HuH-7 (cell line): ENCODE measurements at regions not wholly inside any gene's neighbourhood (a gene's known extent, or its start where the extent isn't known, plus 50 kb on each side); places are given as distances from the start of the nearest gene placed in this dataset.
A peak's percentile ranks its signal among the peaks of the same experiment; 100 is the strongest.

Experiments
- DNase-seq: peaks from one replicate; pipeline ENCODE4 v3.0.0; 2011; ENCODE audit warnings: low spot score

GRCh38 chr1:194164755-194165154, 978.3 kb upstream of the B3GALT2 start:
- no peak for DNase-seq

- DNase-seq: no peak
Measured at GRCh38 chr1:194161591-194161990, 975.2 kb upstream of the B3GALT2 start.

- peak; percentile 3 for DNase-seq
Measured at GRCh38 chr1:194159941-194160340, 973.5 kb upstream of the B3GALT2 start.

GRCh38 chr1:194155962-194156361, 969.5 kb upstream of the B3GALT2 start:
- DNase-seq: no peak

GRCh38 chr1:194151056-194151455, 964.6 kb upstream of the B3GALT2 start:
- DNase-seq: no peak

- DNase-seq: no peak
Measured at GRCh38 chr1:194150242-194150641, 963.8 kb upstream of the B3GALT2 start.

- DNase-seq: no peak
Measured at GRCh38 chr1:194133152-194133551, 946.7 kb upstream of the B3GALT2 start.

GRCh38 chr1:194118086-194118485, 931.7 kb upstream of the B3GALT2 start:
- DNase-seq: no peak

- no peak for DNase-seq
Measured at GRCh38 chr1:194117582-194117981, 931.2 kb upstream of the B3GALT2 start.

GRCh38 chr1:194114288-194114687, 927.9 kb upstream of the B3GALT2 start:
- no peak for DNase-seq

GRCh38 chr1:194105381-194105780, 919.0 kb upstream of the B3GALT2 start:
- DNase-seq: no peak

GRCh38 chr1:194104247-194104844, 917.9 kb upstream of the B3GALT2 start:
- DNase-seq: no peak

- DNase-seq: no peak
Measured at GRCh38 chr1:194103516-194104246, 917.3 kb upstream of the B3GALT2 start.

- DNase-seq: no peak
Measured at GRCh38 chr1:194103101-194103500, 916.7 kb upstream of the B3GALT2 start.

- no peak for DNase-seq
Measured at GRCh38 chr1:194102607-194103006, 916.2 kb upstream of the B3GALT2 start.

GRCh38 chr1:194084755-194085154, 898.3 kb upstream of the B3GALT2 start:
- DNase-seq: no peak

- DNase-seq: no peak
Measured at GRCh38 chr1:194081444-194081843, 895.0 kb upstream of the B3GALT2 start.

GRCh38 chr1:194080826-194081225, 894.4 kb upstream of the B3GALT2 start:
- no peak for DNase-seq

GRCh38 chr1:194078765-194079164, 892.4 kb upstream of the B3GALT2 start:
- DNase-seq: no peak

- no peak for DNase-seq
Measured at GRCh38 chr1:194076646-194077045, 890.2 kb upstream of the B3GALT2 start.

GRCh38 chr1:194073833-194074232, 887.4 kb upstream of the B3GALT2 start:
- no peak for DNase-seq

- DNase-seq: no peak
Measured at GRCh38 chr1:194071205-194071604, 884.8 kb upstream of the B3GALT2 start.

- no peak for DNase-seq
Measured at GRCh38 chr1:194069831-194070218, 883.4 kb upstream of the B3GALT2 start.
